PFSK-1 (cell line): ENCODE measurements at regions not wholly inside any gene's neighbourhood (a gene's known extent, or its start where the extent isn't known, plus 50 kb on each side); places are given as distances from the start of the nearest gene placed in this dataset.

ENCODE experiments used
- FOXP2 ChIP-seq: optimal IDR thresholded peaks from 2 replicates; pipeline ENCODE3; 2011; ENCODE audit warnings: borderline replicate concordance, control low read depth, inconsistent platforms; ENCODE audit not compliant: insufficient read depth; ENCODE audit errors: extremely low read length, extremely low read depth
- POLR2AphosphoS5 ChIP-seq: IDR thresholded peaks from 2 replicates; pipeline ENCODE4 v1.6.1; 2012; ENCODE audit warnings: low read depth, mild to moderate bottlenecking, control low read depth, low read length, moderate library complexity
- REST ChIP-seq, 2 experiments: IDR thresholded peaks; 2 replicates each; pipeline versions ENCODE4 v1.6.1 to v1.8.0; 2011 to 2012; ENCODE audit warnings: low read depth in 2 of 2, low read length in 2 of 2, control low read depth in 1 of 2, inconsistent platforms in 1 of 2, mild to moderate bottlenecking in 1 of 2, moderate library complexity in 1 of 2; ENCODE audit not compliant: insufficient read depth in 1 of 2
- SIN3A ChIP-seq: IDR thresholded peaks from 2 replicates; pipeline ENCODE4 v1.6.1; 2012; ENCODE audit warnings: mild to moderate bottlenecking, low read length, moderate library complexity, borderline replicate concordance; ENCODE audit not compliant: insufficient read depth
- TAF1 ChIP-seq: IDR thresholded peaks from 2 replicates; pipeline ENCODE4 v1.6.1; 2012; ENCODE audit warnings: low read length, control low read depth, borderline replicate concordance; ENCODE audit not compliant: insufficient read depth

DNA sequence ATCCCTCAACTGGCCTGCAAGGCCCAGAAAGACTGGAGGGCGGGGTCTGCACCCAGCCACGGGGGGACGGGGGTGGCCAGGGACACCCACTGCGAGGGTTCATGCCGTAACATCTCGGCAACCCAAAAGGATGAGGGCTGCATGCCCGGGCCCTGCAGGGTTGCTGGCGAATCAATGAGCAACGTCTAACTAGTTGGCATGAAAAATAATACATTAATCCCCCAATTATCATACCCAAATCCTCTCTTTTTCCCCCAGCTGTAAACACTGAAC is 232.2 kb downstream of the TUBA3C start:
- no peak for TF ChIP-seq REST (IDR thresholded peaks at IDR 0.05; ENCODE audit: insufficient read depth in 1 of 2, low read depth in 2 of 2, low read length in 2 of 2)
- no peak for TF ChIP-seq POLR2AphosphoS5
- TF ChIP-seq SIN3A = no peak
- TF ChIP-seq TAF1 = no peak
- TF ChIP-seq FOXP2 = no peak

DNA sequence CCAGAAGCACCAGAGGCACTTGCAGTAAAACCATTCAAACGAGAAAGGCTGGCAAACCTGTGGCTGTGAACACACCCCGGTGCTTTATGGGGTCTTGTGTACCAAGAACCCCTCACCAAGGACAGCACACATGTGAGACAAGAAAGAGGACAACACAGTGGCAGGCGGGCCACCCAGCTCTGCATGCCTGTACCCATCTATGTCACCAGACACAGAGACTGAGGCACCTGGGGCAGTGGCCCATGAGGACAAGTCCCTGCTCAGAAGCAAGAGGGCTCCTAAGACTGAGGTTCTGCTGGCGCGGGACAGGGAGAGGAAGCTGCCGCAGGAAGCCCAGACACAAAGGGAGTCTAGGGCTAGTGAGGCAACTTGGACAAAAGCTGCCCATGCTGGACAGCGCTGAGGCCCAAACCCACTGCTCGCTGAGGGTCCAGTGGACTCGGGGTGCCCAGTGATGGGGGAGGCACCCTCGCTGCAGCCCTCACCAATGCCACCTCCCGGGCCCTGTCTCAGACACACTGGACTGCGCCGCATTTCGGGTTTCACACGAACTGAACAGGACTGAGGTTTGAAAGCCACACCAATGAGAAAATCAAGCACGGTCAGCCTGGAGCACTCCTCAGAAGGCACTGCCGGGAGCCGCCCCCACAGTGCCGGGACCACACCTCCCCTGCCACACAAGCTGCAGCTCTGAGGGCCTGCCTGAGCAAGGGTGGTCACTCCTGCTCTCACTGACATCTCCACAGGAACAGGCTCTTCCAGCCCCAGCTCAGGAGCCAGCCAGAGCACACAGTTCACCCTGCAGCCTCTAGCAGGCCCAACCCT is 232.7 kb downstream of the TUBA3C start:
- TF ChIP-seq TAF1 = no peak
- TF ChIP-seq POLR2AphosphoS5 = no peak
- TF ChIP-seq REST (IDR thresholded peaks at IDR 0.05; ENCODE audit: insufficient read depth in 1 of 2, low read depth in 2 of 2, low read length in 2 of 2) = peak in 1 of 2 experiments; percentile 70; a peak in 1 of 4 replicates
- no peak for TF ChIP-seq FOXP2

- TF ChIP-seq POLR2AphosphoS5 = no peak
- no peak for TF ChIP-seq SIN3A
- TF ChIP-seq TAF1 = no peak
- TF ChIP-seq REST (IDR thresholded peaks at IDR 0.05; ENCODE audit: insufficient read depth in 1 of 2, low read depth in 2 of 2, low read length in 2 of 2) = no peak
- TF ChIP-seq FOXP2 = no peak
These were observed 233.5 kb downstream of the TUBA3C start for GRCh38 chr13:18948012-18948663.

DNA sequence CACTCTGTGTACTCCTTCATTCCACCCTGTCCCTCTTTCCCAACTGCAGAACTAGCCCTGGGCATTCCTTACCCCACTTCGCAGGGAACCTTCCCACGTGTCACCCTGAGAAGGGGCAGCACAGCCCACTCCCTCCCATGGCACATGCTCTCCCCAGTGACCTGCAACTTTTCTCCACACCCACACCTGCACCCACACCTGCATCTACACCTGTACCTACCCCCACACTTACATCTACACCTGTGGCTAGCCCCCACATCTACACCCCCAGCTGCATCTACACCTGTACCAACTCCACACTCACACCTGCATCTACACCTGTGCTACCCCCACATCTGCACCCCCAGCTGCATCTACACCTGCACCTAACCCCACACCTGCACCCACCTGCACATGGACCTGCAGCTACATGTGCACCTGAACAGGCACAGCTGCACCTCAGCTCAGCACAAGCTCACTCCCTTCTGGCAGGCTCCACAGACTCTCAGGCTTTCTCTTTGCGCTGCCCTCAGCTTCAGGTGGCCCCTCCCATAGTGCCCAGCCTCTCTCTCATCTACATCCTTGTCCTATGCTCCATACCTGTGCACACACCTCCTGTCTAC is 234.1 kb downstream of the TUBA3C start:
- TF ChIP-seq POLR2AphosphoS5 = no peak
- TF ChIP-seq FOXP2 = no peak
- TF ChIP-seq REST (IDR thresholded peaks at IDR 0.05; ENCODE audit: insufficient read depth in 1 of 2, low read depth in 2 of 2, low read length in 2 of 2) = no peak
- TF ChIP-seq SIN3A = no peak
- no peak for TF ChIP-seq TAF1

DNA sequence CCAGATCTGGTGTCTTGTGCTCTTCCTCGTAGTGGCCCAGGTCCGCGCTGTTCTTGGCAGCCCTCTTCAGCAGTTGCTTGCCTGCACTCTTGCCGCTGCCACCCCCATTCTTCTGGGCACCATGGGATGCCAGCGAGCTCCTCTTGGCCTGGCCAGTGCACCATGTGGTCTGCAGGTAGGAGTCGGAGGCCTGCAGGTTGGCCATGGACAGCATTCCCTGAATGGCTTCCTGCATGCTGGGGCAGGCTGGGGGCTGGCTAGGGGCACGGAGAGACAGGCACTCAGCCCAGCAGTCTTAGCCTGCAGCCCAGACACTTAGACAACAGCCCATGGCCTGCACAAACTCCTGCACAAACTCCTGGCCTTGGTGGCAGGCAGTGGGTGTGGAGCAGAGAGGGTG is 234.9 kb downstream of the TUBA3C start:
- TF ChIP-seq POLR2AphosphoS5 (no peak), REST (IDR thresholded peaks at IDR 0.05; ENCODE audit: insufficient read depth in 1 of 2, low read depth in 2 of 2, low read length in 2 of 2) (no peak), SIN3A (no peak), FOXP2 (no peak), TAF1 (no peak)
